ENCODE measurements at regions not wholly inside any gene's neighbourhood (a gene's known extent, or its start where the extent isn't known, plus 50 kb on each side); places are given as distances from the start of the nearest gene placed in this dataset.
A peak's percentile ranks its signal among the peaks of the same experiment; 100 is the strongest.
"Not testable (repeated sequence)": the region's sequence is repeated elsewhere in the genome, so short reads cannot be mapped to it uniquely, and the experiment has no call there.

GRCh38 chr15:31681529-31682259, 348.6 kb upstream of the CHRNA7 start:
- not testable (repeated sequence) for DNase-seq (ENCODE audit: low read depth)

- DNase-seq (ENCODE audit: low read depth), result not testable (repeated sequence)
Observed at GRCh38 chr15:31687088-31687487, 343.2 kb upstream of the CHRNA7 start.

- DNase-seq (ENCODE audit: low read depth), result not testable (repeated sequence)
Observed at GRCh38 chr15:31696509-31696908, 333.8 kb upstream of the CHRNA7 start.

- DNase-seq (ENCODE audit: low read depth), result not testable (repeated sequence)
Observed at GRCh38 chr15:31705076-31705678, 325.1 kb upstream of the CHRNA7 start.

- DNase-seq (ENCODE audit: low read depth), result not testable (repeated sequence)
Observed at GRCh38 chr15:31707944-31708702, 322.2 kb upstream of the CHRNA7 start.

- DNase-seq (ENCODE audit: low read depth), result not testable (repeated sequence)
Observed at GRCh38 chr15:31708703-31709327, 321.5 kb upstream of the CHRNA7 start.

- DNase-seq (ENCODE audit: low read depth), result not testable (repeated sequence)
Observed at GRCh38 chr15:31709479-31709878, 320.8 kb upstream of the CHRNA7 start.

- DNase-seq (ENCODE audit: low read depth), result not testable (repeated sequence)
Observed at GRCh38 chr15:31710806-31711205, 319.5 kb upstream of the CHRNA7 start.

- not testable (repeated sequence) for DNase-seq (ENCODE audit: low read depth)
Observed at GRCh38 chr15:31715208-31715607, 315.1 kb upstream of the CHRNA7 start.

- DNase-seq (ENCODE audit: low read depth), result not testable (repeated sequence)
Observed at GRCh38 chr15:31718625-31719024, 311.7 kb upstream of the CHRNA7 start.

- DNase-seq (ENCODE audit: low read depth), result not testable (repeated sequence)
Observed at GRCh38 chr15:31719396-31720022, 310.8 kb upstream of the CHRNA7 start.

GRCh38 chr15:31723019-31723418, 307.3 kb upstream of the CHRNA7 start:
- DNase-seq (ENCODE audit: low read depth), result not testable (repeated sequence)

- not testable (repeated sequence) for DNase-seq (ENCODE audit: low read depth)
Observed at GRCh38 chr15:31724903-31725302, 305.4 kb upstream of the CHRNA7 start.

- DNase-seq (ENCODE audit: low read depth), result not testable (repeated sequence)
Observed at GRCh38 chr15:31725619-31726018, 304.7 kb upstream of the CHRNA7 start.

- DNase-seq (ENCODE audit: low read depth), result no peak
Observed at GRCh38 chr15:31727612-31728011, 302.7 kb upstream of the CHRNA7 start.

GRCh38 chr15:31732726-31733125, 297.6 kb upstream of the CHRNA7 start:
- no peak for DNase-seq (ENCODE audit: low read depth)

GRCh38 chr15:31733424-31733823, 296.9 kb upstream of the CHRNA7 start:
- DNase-seq (ENCODE audit: low read depth), result no peak

GRCh38 chr15:31740203-31740602, 290.1 kb upstream of the CHRNA7 start:
- no peak for DNase-seq (ENCODE audit: low read depth)

- no peak for DNase-seq (ENCODE audit: low read depth)
Observed at GRCh38 chr15:31745841-31746240, 284.5 kb upstream of the CHRNA7 start.

GRCh38 chr15:31752065-31752762, 278.1 kb upstream of the CHRNA7 start:
- peak; percentile 7 for DNase-seq (ENCODE audit: low read depth)

GRCh38 chr15:31752905-31753304, 277.4 kb upstream of the CHRNA7 start:
- no peak for DNase-seq (ENCODE audit: low read depth)
